GM12878 (cell line): ENCODE measurements at regions not wholly inside any gene's neighbourhood (a gene's known extent, or its start where the extent isn't known, plus 50 kb on each side); places are given as distances from the start of the nearest gene placed in this dataset.

Source experiments
- BMI1 ChIP-seq: fragments of 450-650 bp; IDR thresholded peaks from 2 replicates; pipeline ENCODE4 v1.6.1; 2016; ENCODE audit warnings: mild to moderate bottlenecking, moderate library complexity, borderline replicate concordance
- EGR1 ChIP-seq, 2 experiments: IDR thresholded peaks; 1 replicate in 1 of 2; 2 replicates in 1 of 2; pipeline ENCODE4 v1.6.1; 2011 to 2012; ENCODE audit warnings: low read depth in 2 of 2, low read length in 2 of 2, borderline replicate concordance in 1 of 2, mild to moderate bottlenecking in 1 of 2, moderate library complexity in 1 of 2
- HSF1 ChIP-seq: fragments of 150-350 bp; IDR thresholded peaks from 2 replicates; pipeline ENCODE4 v1.6.1; 2014; ENCODE audit warnings: mild to moderate bottlenecking, low read depth, low read length
- MEF2A ChIP-seq: IDR thresholded peaks from 2 replicates; pipeline ENCODE4 v1.6.1; 2011; ENCODE audit warnings: low read depth, mild to moderate bottlenecking, low read length, moderate library complexity; ENCODE audit not compliant: insufficient read depth
- MTA3 ChIP-seq: IDR thresholded peaks from 2 replicates; pipeline ENCODE4 v1.6.1; 2012; ENCODE audit warnings: low read length, inconsistent platforms, borderline replicate concordance
- SIN3A ChIP-seq: IDR thresholded peaks from 2 replicates; pipeline ENCODE4 v1.6.1; 2012; ENCODE audit warnings: low read depth, low read length, improper control_type of control experiment
- SMARCA5 ChIP-seq: fragments of 450-650 bp; IDR thresholded peaks from 2 replicates; pipeline ENCODE4 v1.6.1; 2017; ENCODE audit warnings: mild to moderate bottlenecking
- ZSCAN29 ChIP-seq: fragments of 450-650 bp; IDR thresholded peaks from 2 replicates; pipeline ENCODE4 v1.6.1; 2017; ENCODE audit warnings: mild to moderate bottlenecking, moderate library complexity
- TF ChIP-seq, protein P1 (sequence below): fragments of 450-650 bp; formaldehyde crosslinking; IDR thresholded peaks from 2 replicates; pipeline ENCODE4 v1.5.0; 2022; ENCODE audit warnings: mild to moderate bottlenecking, missing genetic modification characterization
- TF ChIP-seq, protein P2 (sequence below): IDR thresholded peaks from 2 replicates; pipeline ENCODE4 v1.6.1; 2011; ENCODE audit warnings: low read depth, low read length, improper control_type of control experiment, borderline replicate concordance

- TF ChIP-seq HSF1 = no peak
- no peak for TF ChIP-seq SMARCA5
- TF ChIP-seq MTA3 = no peak
- no peak for TF ChIP-seq SIN3A
- TF ChIP-seq EGR1 (IDR thresholded peaks at IDR 0.05; ENCODE audit: borderline replicate concordance in 1 of 2, low read depth in 2 of 2, low read length in 2 of 2) = no peak
- TF ChIP-seq, protein P1, sequence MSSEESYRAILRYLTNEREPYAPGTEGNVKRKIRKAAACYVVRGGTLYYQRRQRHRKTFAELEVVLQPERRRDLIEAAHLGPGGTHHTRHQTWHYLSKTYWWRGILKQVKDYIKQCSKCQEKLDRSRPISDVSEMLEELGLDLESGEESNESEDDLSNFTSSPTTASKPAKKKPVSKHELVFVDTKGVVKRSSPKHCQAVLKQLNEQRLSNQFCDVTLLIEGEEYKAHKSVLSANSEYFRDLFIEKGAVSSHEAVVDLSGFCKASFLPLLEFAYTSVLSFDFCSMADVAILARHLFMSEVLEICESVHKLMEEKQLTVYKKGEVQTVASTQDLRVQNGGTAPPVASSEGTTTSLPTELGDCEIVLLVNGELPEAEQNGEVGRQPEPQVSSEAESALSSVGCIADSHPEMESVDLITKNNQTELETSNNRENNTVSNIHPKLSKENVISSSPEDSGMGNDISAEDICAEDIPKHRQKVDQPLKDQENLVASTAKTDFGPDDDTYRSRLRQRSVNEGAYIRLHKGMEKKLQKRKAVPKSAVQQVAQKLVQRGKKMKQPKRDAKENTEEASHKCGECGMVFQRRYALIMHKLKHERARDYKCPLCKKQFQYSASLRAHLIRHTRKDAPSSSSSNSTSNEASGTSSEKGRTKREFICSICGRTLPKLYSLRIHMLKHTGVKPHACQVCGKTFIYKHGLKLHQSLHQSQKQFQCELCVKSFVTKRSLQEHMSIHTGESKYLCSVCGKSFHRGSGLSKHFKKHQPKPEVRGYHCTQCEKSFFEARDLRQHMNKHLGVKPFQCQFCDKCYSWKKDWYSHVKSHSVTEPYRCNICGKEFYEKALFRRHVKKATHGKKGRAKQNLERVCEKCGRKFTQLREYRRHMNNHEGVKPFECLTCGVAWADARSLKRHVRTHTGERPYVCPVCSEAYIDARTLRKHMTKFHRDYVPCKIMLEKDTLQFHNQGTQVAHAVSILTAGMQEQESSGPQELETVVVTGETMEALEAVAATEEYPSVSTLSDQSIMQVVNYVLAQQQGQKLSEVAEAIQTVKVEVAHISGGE (CRISPR knock-in tag) = no peak
- no peak for TF ChIP-seq MEF2A
- no peak for TF ChIP-seq ZSCAN29
- no peak for TF ChIP-seq BMI1
- TF ChIP-seq, protein P2, sequence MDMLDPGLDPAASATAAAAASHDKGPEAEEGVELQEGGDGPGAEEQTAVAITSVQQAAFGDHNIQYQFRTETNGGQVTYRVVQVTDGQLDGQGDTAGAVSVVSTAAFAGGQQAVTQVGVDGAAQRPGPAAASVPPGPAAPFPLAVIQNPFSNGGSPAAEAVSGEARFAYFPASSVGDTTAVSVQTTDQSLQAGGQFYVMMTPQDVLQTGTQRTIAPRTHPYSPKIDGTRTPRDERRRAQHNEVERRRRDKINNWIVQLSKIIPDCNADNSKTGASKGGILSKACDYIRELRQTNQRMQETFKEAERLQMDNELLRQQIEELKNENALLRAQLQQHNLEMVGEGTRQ = no peak
- TF ChIP-seq, all 136 proteins: peak for 0
Observed at GRCh38 chr2:220168891-220169546, 541.6 kb downstream of the SLC4A3 start (continued).
